Stimulated activated CD4-positive, alpha-beta T cell treated with anti-CD3 and anti-CD28 coated beads, Interleukin-1b, Interleukin-23, amount 100 ng/mL, for 48 hours (primary cell): ENCODE measurements at regions not wholly inside any gene's neighbourhood (a gene's known extent, or its start where the extent isn't known, plus 50 kb on each side); places are given as distances from the start of the nearest gene placed in this dataset.
"Not testable (repeated sequence)": the region's sequence is repeated elsewhere in the genome, so short reads cannot be mapped to it uniquely, and the experiment has no call there.

Source experiments
- DNase-seq: peaks from one replicate; pipeline ENCODE4 v3.0.0-alpha.2; 2020

DNA sequence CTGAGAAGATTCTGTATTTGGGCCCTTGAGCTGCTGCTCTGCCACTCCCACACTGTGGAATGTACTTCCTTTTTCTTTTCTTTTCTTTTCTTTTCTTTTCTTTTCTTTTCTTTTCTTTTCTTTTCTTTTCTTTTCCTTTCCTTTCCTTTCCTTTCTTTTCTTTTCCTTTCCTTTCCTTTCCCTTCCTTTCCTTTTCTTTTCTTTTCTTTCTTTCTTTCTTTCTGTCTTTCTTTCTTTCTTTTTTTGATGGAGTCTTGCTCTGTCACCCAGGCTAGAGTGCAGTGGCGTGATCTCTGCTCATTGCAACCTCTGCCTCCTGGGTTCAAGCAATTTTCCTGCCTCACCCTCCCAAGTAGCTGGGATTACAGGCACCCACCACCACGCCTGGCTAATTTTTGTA, 89.8 kb downstream of the DNAAF6 start:
- not testable (repeated sequence) for DNase-seq

- no peak for DNase-seq
Measured at GRCh38 chrX:107298276-107298675, 91.9 kb downstream of the DNAAF6 start.

- no peak for DNase-seq
Measured at GRCh38 chrX:107301253-107301652, 94.8 kb downstream of the DNAAF6 start.

GRCh38 chrX:107304141-107304540, 97.7 kb downstream of the DNAAF6 start:
- DNase-seq = no peak

GRCh38 chrX:107323786-107324492, 117.5 kb downstream of the DNAAF6 start:
- DNase-seq = no peak

- peak; percentile 4 for DNase-seq
Measured at GRCh38 chrX:107324493-107325310, 118.3 kb downstream of the DNAAF6 start.

GRCh38 chrX:107325467-107325866, 119.1 kb downstream of the DNAAF6 start:
- DNase-seq = no peak

DNA sequence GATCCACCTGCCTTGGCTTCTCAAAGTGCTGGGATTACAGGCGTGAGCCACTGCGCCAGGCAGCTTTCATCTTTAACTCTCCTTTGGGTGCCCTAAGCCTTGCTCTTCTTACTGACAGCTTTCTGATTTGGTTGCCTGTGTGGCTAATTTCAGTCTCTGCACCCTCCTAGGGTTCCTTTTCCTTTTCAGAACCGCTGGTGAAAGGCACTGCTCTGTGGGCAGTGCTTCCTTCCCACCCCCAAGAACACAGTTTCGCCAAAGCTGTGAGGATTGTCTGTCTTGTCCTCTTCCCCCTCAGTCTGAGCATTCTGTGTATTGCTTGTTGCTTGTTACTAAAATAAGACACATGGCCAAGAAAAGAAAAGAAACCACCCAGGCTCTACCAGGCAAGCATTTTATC, 101.4 kb upstream of the FRMPD3 start:
- DNase-seq = no peak

GRCh38 chrX:107348990-107349389, 100.5 kb upstream of the FRMPD3 start:
- no peak for DNase-seq

- DNase-seq = no peak
Measured at GRCh38 chrX:107355533-107355932, 93.9 kb upstream of the FRMPD3 start.

DNA sequence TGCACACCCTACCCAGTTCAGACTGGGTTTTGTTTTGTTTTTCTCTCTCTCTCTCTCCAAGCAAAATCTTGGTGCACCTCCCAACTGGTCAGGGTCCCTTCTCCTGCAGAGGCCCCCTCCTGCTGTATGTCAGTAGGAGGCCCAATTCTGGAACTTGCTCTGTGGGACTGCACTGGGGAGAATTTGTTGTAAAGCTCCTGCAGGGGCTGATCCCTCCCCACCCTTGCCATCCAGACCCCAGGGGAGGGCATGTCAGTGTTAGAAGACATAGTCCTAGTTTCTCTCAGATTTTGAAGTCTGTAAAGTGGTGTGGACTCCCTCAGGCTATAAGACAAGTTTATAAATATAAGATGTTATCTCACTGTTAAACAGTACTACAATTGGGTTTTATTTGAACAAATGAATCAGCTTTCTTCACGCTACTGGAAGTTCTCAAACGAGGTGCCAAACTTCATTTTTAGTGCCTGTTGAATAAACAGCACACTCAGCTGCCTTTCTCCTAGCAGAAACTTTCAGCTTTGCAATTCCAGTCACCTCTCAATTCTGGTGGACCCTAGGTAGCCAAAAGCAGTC, 88.6 kb upstream of the FRMPD3 start:
- DNase-seq = no peak

DNA sequence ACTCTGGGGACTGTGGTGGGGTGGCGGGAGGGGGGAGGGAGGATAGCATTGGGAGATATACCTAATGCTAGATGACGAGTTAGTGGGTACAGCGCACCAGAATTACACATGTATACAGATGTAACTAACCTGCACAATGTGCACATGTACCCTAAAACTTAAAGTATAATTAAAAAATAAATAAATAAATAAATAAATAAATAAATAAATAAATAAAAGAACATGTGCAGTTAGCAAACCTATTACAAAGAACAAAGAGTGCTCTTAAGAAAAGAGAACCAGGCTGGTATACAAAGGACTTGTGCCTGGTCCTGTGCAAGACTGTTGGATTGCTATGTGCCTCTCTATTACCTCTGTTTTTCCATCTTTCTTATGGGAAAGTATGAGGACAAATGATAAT, 79.3 kb upstream of the FRMPD3 start:
- not testable (repeated sequence) for DNase-seq

GRCh38 chrX:107374132-107374531, 75.3 kb upstream of the FRMPD3 start:
- DNase-seq = no peak

GRCh38 chrX:107374831-107375230, 74.6 kb upstream of the FRMPD3 start:
- DNase-seq = no peak

DNA sequence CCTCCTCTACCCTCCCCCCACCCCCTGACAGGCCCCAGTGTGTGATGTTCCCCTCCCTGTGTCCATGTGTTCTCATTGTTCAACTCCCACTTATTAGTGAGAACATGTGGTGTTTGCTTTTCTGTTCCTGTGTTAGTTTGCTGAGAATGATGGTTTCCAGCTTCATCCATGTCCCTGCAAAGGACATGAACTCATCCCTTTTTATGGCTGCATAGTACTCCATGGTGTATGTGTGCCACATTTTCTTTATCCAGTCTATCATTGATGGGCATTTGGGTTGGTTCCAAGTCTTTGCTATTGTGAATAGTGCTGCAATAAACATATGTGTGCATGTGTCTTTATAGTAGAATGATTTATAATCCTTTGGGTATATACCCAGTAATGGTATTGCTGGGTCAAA, 73.3 kb upstream of the FRMPD3 start:
- DNase-seq = not testable (repeated sequence)

DNA sequence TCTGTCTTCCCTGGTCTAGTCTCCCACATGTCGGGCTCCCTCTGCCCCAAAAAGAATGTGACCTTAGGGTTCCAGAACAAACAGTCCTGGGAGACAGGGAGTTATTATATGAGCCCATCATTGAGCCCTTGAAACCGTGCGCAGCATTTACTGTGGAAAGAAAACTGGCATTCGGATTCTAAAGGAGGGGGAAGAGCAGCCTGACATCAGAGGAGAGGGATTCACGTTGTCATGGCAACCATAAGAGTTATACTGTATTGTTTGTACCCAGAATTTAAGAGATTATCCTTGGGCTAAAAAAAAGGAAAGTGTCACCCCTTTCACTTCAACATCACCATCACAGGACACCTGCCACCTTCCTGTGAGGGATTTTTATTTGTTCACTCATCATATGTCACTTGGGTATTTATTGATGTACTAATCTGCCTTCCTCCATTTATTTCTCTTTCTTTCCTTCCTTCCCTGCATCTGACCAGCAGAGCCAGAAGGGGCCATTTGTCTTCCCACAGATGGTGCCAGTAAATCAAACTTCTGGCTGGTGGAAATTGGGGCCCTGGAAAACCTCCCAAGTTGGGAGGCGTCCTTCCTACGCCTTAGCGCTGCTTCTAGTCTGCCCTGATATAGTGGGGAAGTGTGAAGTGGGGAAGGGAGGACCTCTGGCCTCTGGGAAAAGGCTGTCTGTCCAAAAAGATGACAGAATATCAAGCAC, 64.9 kb upstream of the FRMPD3 start:
- DNase-seq = no peak

DNA sequence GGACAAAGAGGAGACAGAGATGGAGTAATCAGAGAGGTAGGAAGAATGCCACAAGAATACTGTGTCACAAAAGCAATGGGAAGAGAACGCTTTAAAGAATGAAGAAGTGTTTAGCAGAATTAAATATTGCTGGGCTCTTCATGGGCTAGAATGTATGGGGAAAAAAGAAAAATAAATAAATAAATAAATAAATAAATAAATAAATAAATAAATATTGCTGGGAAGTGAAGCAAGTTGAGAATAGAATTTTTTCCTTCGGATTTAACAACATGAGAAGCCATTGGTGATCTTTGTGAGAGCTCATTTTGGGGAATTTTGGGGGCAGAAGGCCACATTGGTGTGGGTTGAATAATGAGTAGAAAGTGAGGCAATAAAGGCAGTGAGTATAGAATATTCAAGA, 59.7 kb upstream of the FRMPD3 start:
- DNase-seq = no peak

- DNase-seq = not testable (repeated sequence)
Measured at GRCh38 chrX:107393656-107394055, 55.8 kb upstream of the FRMPD3 start.

GRCh38 chrX:107396235-107396634, 53.2 kb upstream of the FRMPD3 start:
- DNase-seq = no peak

DNA sequence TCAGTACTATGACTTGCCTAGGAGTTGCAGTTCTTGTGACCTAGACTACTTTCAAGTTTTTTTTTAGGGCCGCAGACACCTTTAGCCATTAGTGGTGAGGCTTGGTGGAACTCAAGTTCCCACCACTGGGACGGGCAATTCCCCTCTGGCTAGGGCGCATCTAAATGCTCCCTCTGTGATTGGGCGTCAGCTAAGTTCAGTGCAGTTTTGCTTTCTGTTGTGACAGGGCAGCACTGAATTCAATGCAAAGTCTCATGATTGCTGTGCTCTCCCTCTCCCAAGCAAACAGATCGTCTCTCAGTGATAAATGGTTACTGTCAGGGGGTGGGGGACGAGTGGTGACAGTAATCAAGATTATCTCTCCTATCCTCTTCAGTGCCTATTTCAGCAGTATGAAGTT, 52.7 kb upstream of the FRMPD3 start:
- no peak for DNase-seq

- DNase-seq = no peak
Measured at GRCh38 chrX:107398115-107398514, 51.3 kb upstream of the FRMPD3 start.
